BJ (cell line): ENCODE measurements at regions not wholly inside any gene's neighbourhood (a gene's known extent, or its start where the extent isn't known, plus 50 kb on each side); places are given as distances from the start of the nearest gene placed in this dataset.

Experiments
- CTCF ChIA-PET: fragments of 350-600 bp; formaldehyde crosslinking; extraction: SDS; loops from one replicate; lab custom pipeline; 2021; ENCODE audit warnings: antibody characterized with exemption, inconsistent platforms; lab: Yijun Ruan, JAX
- POLR2A ChIA-PET: fragments of 300-600 bp; sonication (Branson Sonifier 250); formaldehyde crosslinking; extraction: SDS; loops from one replicate; lab custom pipeline; 2021; ENCODE audit warnings: antibody characterized with exemption; lab: Charles Lee
- DNase-seq: peaks from one replicate; pipeline ENCODE4 v3.0.0-alpha.2; 2011; ENCODE audit warnings: low read depth
- H3K27me3 ChIP-seq: 2 replicates; pipeline ENCODE4 v1.6.0; 2011; ENCODE audit warnings: low read length; ENCODE audit not compliant: control insufficient read depth, insufficient read depth
- H3K36me3 ChIP-seq: 2 replicates; pipeline ENCODE4 v1.5.1; 2011; ENCODE audit warnings: low read length; ENCODE audit not compliant: control insufficient read depth, insufficient read depth
- H3K4me3 ChIP-seq: 2 replicates; pipeline ENCODE4 v1.5.1; 2011; ENCODE audit warnings: low read depth, mild to moderate bottlenecking, control low read depth, low read length
- TF ChIP-seq, protein P1 (sequence below): IDR thresholded peaks from 2 replicates; pipeline ENCODE4 v1.5.1; 2011; ENCODE audit warnings: low read depth, mild to moderate bottlenecking, control low read depth, inconsistent platforms, low read length, moderate library complexity; ENCODE audit not compliant: insufficient read depth

DNA sequence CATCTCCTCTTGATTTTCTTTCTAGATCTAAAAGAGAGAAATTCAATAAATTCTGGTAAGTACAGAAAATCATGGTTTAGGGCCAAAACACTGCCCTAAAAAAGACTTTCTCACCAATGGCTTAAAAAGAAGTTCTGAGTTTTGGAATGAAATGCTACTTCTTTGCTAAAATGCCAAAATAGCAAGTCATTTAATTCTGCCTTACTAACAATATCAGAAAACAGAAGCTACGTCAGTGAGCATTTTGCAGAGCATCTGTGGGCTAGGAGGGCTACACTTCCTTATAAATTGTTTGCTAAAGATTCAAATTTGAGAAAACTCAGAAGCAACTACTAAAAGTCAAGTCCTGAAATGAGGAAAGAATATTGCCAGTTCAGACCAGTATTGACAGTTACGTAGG lies 560.8 kb upstream of the CELF2 start:
- TF ChIP-seq, protein P1, sequence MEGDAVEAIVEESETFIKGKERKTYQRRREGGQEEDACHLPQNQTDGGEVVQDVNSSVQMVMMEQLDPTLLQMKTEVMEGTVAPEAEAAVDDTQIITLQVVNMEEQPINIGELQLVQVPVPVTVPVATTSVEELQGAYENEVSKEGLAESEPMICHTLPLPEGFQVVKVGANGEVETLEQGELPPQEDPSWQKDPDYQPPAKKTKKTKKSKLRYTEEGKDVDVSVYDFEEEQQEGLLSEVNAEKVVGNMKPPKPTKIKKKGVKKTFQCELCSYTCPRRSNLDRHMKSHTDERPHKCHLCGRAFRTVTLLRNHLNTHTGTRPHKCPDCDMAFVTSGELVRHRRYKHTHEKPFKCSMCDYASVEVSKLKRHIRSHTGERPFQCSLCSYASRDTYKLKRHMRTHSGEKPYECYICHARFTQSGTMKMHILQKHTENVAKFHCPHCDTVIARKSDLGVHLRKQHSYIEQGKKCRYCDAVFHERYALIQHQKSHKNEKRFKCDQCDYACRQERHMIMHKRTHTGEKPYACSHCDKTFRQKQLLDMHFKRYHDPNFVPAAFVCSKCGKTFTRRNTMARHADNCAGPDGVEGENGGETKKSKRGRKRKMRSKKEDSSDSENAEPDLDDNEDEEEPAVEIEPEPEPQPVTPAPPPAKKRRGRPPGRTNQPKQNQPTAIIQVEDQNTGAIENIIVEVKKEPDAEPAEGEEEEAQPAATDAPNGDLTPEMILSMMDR: no peak
- DNase-seq: no peak
- ChIA-PET POLR2A (no interaction called here), CTCF (no interaction called here)
- Histone ChIP-seq H3K36me3 (no peaks in the 10 kb centered on the region), H3K4me3 (no peak overlapping the region), H3K27me3 (no peaks in the 10 kb centered on the region)

DNA sequence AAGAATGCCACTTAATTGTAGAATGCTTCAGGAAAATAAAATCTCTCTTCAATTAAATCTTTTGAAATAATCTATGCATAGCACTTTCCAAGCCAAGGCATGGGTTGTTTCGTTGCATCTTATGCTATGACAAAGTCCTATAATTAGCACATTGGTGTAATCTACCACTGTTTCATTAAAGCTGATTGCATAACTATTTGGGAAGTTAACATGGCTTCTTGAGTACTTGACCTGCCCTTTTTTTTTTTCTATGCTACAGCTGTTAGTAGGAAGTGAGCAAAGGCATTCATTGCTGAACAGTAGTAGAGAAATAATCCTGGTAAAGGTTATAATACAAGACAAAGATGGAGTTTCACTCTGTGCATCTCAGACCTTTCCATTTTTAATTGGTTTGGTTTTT lies 557.2 kb upstream of the CELF2 start:
- H3K27me3 ChIP-seq: no peaks in the 10 kb centered on the region
- no peaks in the 10 kb centered on the region for H3K36me3 ChIP-seq
- DNase-seq: no peak
- CTCF ChIA-PET: no interaction called here
- POLR2A ChIA-PET: no interaction called here
- TF ChIP-seq, protein P1: no peak
- no peak overlapping the region for H3K4me3 ChIP-seq

DNA sequence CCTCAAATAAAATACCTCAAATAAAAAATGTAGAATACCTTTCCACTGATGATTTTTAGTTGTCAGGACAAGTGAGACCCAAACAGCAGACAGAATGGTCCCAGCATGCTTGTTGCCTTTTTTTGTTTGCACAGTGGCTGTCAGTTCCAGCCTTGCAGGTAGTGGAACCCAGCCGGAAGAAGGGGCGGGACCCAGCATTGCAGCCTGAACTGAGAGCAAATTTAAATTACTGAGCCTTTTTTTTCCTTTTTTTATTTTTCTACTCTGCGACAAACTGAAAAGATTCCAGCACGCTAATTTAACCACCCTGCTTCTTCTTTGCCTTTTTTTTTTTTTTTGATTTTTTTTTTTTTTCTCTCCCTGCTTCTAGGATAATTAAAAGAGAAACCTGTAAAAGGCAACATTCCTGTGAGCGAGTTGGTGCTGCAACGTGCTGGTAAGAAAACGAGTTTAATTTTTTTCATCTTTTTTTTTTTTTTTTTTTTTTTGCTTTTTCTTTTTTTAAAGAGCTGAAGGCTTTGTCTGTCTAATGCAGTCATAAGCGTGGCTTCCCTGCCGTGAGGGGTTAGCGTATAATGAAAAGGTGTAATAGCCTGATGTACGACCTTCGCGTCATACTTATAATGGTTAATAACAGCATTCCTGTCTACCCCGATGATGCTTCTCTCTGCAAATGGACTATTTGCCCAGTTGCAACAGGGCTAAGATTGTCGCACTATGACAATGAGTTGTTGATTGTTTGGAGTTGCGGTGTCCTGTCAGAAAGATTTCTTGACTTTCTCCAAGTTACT lies 555.3 kb upstream of the CELF2 start:
- Histone ChIP-seq H3K4me3 (no peak overlapping the region), H3K27me3 (no peaks in the 10 kb centered on the region), H3K36me3 (no peaks in the 10 kb centered on the region)
- ChIA-PET CTCF (no interaction called here), POLR2A (no interaction called here)
- no peak for DNase-seq
- TF ChIP-seq, protein P1: no peak

DNA sequence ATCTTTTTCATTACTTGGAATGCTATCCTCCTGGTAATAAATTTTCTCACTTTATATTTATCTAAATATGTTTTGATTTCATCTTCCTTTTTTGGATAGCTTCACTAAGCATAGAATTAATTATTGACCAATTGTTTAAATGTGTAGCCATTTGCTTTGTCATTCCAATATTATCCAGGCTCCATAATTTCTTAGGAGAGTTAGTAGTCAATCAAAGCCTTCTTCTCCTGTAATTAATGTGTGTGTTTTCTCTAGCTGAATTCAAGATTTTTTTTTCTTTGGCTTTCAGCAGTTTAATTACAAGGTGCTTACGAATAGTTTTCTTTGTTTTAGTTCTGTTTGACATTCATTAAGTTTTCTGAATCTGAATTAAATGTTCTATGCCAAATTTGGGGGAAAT lies 545.9 kb upstream of the CELF2 start:
- DNase-seq: no peak
- H3K4me3 ChIP-seq: no peak overlapping the region
- ChIA-PET POLR2A (no interaction called here), CTCF (no interaction called here)
- no peaks in the 10 kb centered on the region for H3K27me3 ChIP-seq
- H3K36me3 ChIP-seq: no peaks in the 10 kb centered on the region
- TF ChIP-seq, protein P1: no peak

DNA sequence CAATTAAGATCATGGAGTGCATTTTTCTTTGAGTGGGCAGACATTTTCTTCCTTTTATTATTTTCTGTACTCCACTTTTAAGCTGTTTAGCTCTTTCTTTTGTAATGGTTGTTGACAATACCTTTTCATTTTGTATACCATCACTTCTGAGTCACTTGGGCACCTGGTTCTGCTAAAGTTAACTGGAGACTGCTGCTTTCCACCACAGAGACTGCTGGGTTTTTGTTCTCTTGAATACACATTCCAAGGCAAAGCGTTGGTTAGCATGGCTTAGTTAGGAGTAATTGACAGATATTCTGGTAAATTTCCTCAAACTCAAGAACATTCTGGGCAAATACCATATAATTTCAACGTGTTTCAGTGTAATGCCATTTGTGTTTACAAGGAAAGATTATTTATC lies 541.9 kb upstream of the CELF2 start:
- TF ChIP-seq, protein P1: no peak
- POLR2A ChIA-PET: no interaction called here
- H3K4me3 ChIP-seq: no peak overlapping the region
- DNase-seq: no peak
- H3K36me3 ChIP-seq: no peaks in the 10 kb centered on the region
- no peaks in the 10 kb centered on the region for H3K27me3 ChIP-seq
- CTCF ChIA-PET: no interaction called here
